ENCODE measurements at regions not wholly inside any gene's neighbourhood (a gene's known extent, or its start where the extent isn't known, plus 50 kb on each side); places are given as distances from the start of the nearest gene placed in this dataset.

- H3K4me3 ChIP-seq: no peak overlapping the region
- no peaks in the 10 kb centered on the region for H3K27me3 ChIP-seq
- 92% methylated on average over 8 of the region's 8 CpGs for WGBS, 2 donors
- H3K27ac ChIP-seq: no peak overlapping the region
- DNase-seq (no peak), ATAC-seq (ENCODE audit: low FRiP score in 2 of 2) (no peak)
- TF ChIP-seq POLR2A (IDR thresholded peaks at IDR 0.05): no peak
- TF ChIP-seq POLR2AphosphoS5 (IDR thresholded peaks at IDR 0.05): no peak
- TF ChIP-seq CTCF (IDR thresholded peaks at IDR 0.05): no peak
- TF ChIP-seq EP300 (IDR thresholded peaks at IDR 0.05): no peak
- peaks cover 0 to 10% (median 5%) of the 10 kb centered on the region in 4 donors for H3K4me1 ChIP-seq
- no peaks in the 10 kb centered on the region for H3K36me3 ChIP-seq
- H3K9me3 ChIP-seq: no peaks in the 10 kb centered on the region
Measured at GRCh38 chr4:152107736-152108500, 347.1 kb upstream of the GATB start.

- TF ChIP-seq CTCF (IDR thresholded peaks at IDR 0.05) (no peak), POLR2AphosphoS5 (IDR thresholded peaks at IDR 0.05) (no peak), EP300 (IDR thresholded peaks at IDR 0.05) (no peak), POLR2A (IDR thresholded peaks at IDR 0.05) (no peak)
- Histone ChIP-seq H3K36me3 (no peaks in the 10 kb centered on the region), H3K27ac (peak overlapping the region in 1 of 4 donors; percentile 9), H3K27me3 (no peaks in the 10 kb centered on the region), H3K9me3 (no peaks in the 10 kb centered on the region), H3K4me3 (no peak overlapping the region), H3K4me1 (peaks cover 0 to 10% (median 5%) of the 10 kb centered on the region in 4 donors)
- DNase-seq: no peak
- no peak for ATAC-seq (ENCODE audit: low FRiP score in 2 of 2)
- WGBS, 2 donors: 67 to 77% methylated on average over 6 of the region's 6 CpGs
Measured at GRCh38 chr4:152106781-152107321, 346.0 kb upstream of the GATB start.

GRCh38 chr4:152106113-152106763 is 345.4 kb upstream of the GATB start:
- DNase-seq: peak in 1 of 2 donors; percentile 65
- Histone ChIP-seq H3K27me3 (no peaks in the 10 kb centered on the region), H3K4me1 (peaks cover 0 to 10% (median 5%) of the 10 kb centered on the region in 4 donors), H3K9me3 (no peaks in the 10 kb centered on the region), H3K36me3 (no peaks in the 10 kb centered on the region), H3K27ac (peak overlapping the region in 1 of 4 donors; percentile 9), H3K4me3 (no peak overlapping the region)
- 43 to 50% methylated on average over 6 of the region's 6 CpGs for WGBS, 2 donors
- peak; percentile 30 to 88 for ATAC-seq (ENCODE audit: low FRiP score in 2 of 2)
- TF ChIP-seq CTCF (IDR thresholded peaks at IDR 0.05): no peak
- no peak for TF ChIP-seq EP300 (IDR thresholded peaks at IDR 0.05)
- no peak for TF ChIP-seq POLR2AphosphoS5 (IDR thresholded peaks at IDR 0.05)
- no peak for TF ChIP-seq POLR2A (IDR thresholded peaks at IDR 0.05)

- WGBS, 2 donors: 83 to 85% methylated on average over 9 of the region's 9 CpGs
- Histone ChIP-seq H3K27me3 (no peaks in the 10 kb centered on the region), H3K4me1 (peaks cover 0 to 15% (median 6%) of the 10 kb centered on the region in 4 donors), H3K27ac (no peak overlapping the region), H3K36me3 (no peaks in the 10 kb centered on the region), H3K9me3 (no peaks in the 10 kb centered on the region), H3K4me3 (no peak overlapping the region)
- DNase-seq (no peak), ATAC-seq (ENCODE audit: low FRiP score in 2 of 2) (no peak)
- TF ChIP-seq POLR2A (IDR thresholded peaks at IDR 0.05) (no peak), CTCF (IDR thresholded peaks at IDR 0.05) (no peak), EP300 (IDR thresholded peaks at IDR 0.05) (no peak), POLR2AphosphoS5 (IDR thresholded peaks at IDR 0.05) (no peak)
Measured at GRCh38 chr4:152104901-152105357, 344.1 kb upstream of the GATB start.

Measured in upper lobe of left lung (tissue), 6 donors.